ENCODE measurements at regions not wholly inside any gene's neighbourhood (a gene's known extent, or its start where the extent isn't known, plus 50 kb on each side); places are given as distances from the start of the nearest gene placed in this dataset.
"Not testable (repeated sequence)": the region's sequence is repeated elsewhere in the genome, so short reads cannot be mapped to it uniquely, and the experiment has no call there.

- Histone ChIP-seq H3K9me3 (ENCODE audit: control insufficient read depth, insufficient read depth, low read depth, low read length) (no peaks in the 10 kb centered on the region), H3K36me3 (ENCODE audit: control insufficient read depth in 2 of 2, insufficient read depth in 1 of 2, low read length in 2 of 2) (no peaks in the 10 kb centered on the region), H3K27ac (ENCODE audit: extremely low read depth, low read depth, low read length) (no peak overlapping the region), H3K4me1 (ENCODE audit: control insufficient read depth, insufficient read depth, low read length) (no peaks in the 10 kb centered on the region), H3K4me3 (ENCODE audit: low read depth, low read length) (no peak overlapping the region)
- ChIA-PET POLR2A (no interaction called here), CTCF (interaction anchor here (0.6 kb wide), 1 partner anchor 220 kb away, joined by 3 read pairs; no protein-coding TSS in a partner anchor)
- TF ChIP-seq ZEB2 (tag by site-specific recombination; IDR thresholded peaks at IDR 0.05) (no peak), ZSCAN30 (tag by site-specific recombination; IDR thresholded peaks at IDR 0.05) (no peak)
Observed at GRCh38 chr2:177000715-177001072, 211.9 kb upstream of the HNRNPA3 start.

- POLR2A ChIA-PET, result no interaction called here
- CTCF ChIA-PET, result no interaction called here
- Histone ChIP-seq H3K27ac (ENCODE audit: extremely low read depth, low read depth, low read length) (no peak overlapping the region), H3K4me3 (ENCODE audit: low read depth, low read length) (no peak overlapping the region), H3K36me3 (ENCODE audit: control insufficient read depth in 2 of 2, insufficient read depth in 1 of 2, low read length in 2 of 2) (no peaks in the 10 kb centered on the region), H3K9me3 (ENCODE audit: control insufficient read depth, insufficient read depth, low read depth, low read length) (no peaks in the 10 kb centered on the region), H3K4me1 (ENCODE audit: control insufficient read depth, insufficient read depth, low read length) (no peaks in the 10 kb centered on the region)
- TF ChIP-seq ZNF148 (tag by site-specific recombination; IDR thresholded peaks at IDR 0.05; ENCODE audit: borderline replicate concordance) (no peak), ZBTB7A (tag by site-specific recombination; IDR thresholded peaks at IDR 0.05; ENCODE audit: low read depth) (no peak), PRDM1 (tag by site-specific recombination; IDR thresholded peaks at IDR 0.05) (no peak), ZSCAN16 (tag by site-specific recombination; IDR thresholded peaks at IDR 0.05) (no peak), ZBTB17 (tag by site-specific recombination; IDR thresholded peaks at IDR 0.05) (no peak), ZNF416 (tag by site-specific recombination; IDR thresholded peaks at IDR 0.05) (no peak), ZNF132 (tag by site-specific recombination; IDR thresholded peaks at IDR 0.05; ENCODE audit: borderline replicate concordance) (no peak), MEIS1 (CRISPR knock-in tag; IDR thresholded peaks at IDR 0.05; ENCODE audit: borderline replicate concordance) (no peak)
- TF ChIP-seq, protein P1, sequence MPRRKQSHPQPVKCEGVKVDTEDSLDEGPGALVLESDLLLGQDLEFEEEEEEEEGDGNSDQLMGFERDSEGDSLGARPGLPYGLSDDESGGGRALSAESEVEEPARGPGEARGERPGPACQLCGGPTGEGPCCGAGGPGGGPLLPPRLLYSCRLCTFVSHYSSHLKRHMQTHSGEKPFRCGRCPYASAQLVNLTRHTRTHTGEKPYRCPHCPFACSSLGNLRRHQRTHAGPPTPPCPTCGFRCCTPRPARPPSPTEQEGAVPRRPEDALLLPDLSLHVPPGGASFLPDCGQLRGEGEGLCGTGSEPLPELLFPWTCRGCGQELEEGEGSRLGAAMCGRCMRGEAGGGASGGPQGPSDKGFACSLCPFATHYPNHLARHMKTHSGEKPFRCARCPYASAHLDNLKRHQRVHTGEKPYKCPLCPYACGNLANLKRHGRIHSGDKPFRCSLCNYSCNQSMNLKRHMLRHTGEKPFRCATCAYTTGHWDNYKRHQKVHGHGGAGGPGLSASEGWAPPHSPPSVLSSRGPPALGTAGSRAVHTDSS (tag by site-specific recombination; IDR thresholded peaks at IDR 0.05), result no peak
Observed at GRCh38 chr2:177001334-177001733, 211.3 kb upstream of the HNRNPA3 start.

DNA sequence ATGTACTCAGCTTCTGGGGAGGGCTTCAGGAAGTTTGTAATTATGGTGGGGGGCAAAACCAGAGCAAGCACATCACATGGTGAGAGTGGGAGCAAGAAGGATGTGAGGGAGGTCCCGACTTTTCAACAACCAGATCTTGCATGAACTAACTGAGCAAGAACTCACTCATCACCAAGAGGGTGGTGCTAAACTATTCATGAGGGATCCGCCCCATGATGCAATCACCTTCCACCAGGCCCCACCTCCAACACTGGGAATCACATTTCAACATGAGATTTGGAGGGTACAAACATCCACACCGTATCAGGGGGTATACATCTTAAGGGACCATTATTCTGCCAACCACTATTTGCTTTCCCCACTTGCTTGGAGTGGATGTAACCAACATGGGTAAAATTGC is 209.6 kb upstream of the HNRNPA3 start:
- POLR2A ChIA-PET, result no interaction called here
- CTCF ChIA-PET, result no interaction called here
- H3K36me3 ChIP-seq (ENCODE audit: control insufficient read depth in 2 of 2, insufficient read depth in 1 of 2, low read length in 2 of 2), result no peaks in the 10 kb centered on the region

GRCh38 chr2:177007726-177008125 is 204.9 kb upstream of the HNRNPA3 start:
- CTCF ChIA-PET; H3K36me3 ChIP-seq (ENCODE audit: control insufficient read depth in 2 of 2, insufficient read depth in 1 of 2, low read length in 2 of 2); H3K27ac ChIP-seq (ENCODE audit: extremely low read depth, low read depth, low read length); H3K9me3 ChIP-seq (ENCODE audit: control insufficient read depth, insufficient read depth, low read depth, low read length); H3K4me1 ChIP-seq (ENCODE audit: control insufficient read depth, insufficient read depth, low read length); H3K4me3 ChIP-seq (ENCODE audit: low read depth, low read length); POLR2A ChIA-PET: not testable (repeated sequence)

More for the DNA sequence above, 209.6 kb upstream of the HNRNPA3 start:
- H3K4me3 ChIP-seq (ENCODE audit: low read depth, low read length), result no peak overlapping the region
- H3K9me3 ChIP-seq (ENCODE audit: control insufficient read depth, insufficient read depth, low read depth, low read length), result no peaks in the 10 kb centered on the region
- no peaks in the 10 kb centered on the region for H3K4me1 ChIP-seq (ENCODE audit: control insufficient read depth, insufficient read depth, low read length)
- H3K27ac ChIP-seq (ENCODE audit: extremely low read depth, low read depth, low read length), result no peak overlapping the region
- TF ChIP-seq MEIS1 (CRISPR knock-in tag; IDR thresholded peaks at IDR 0.05; ENCODE audit: borderline replicate concordance), result no peak
- peak; percentile 32; the same call in 1 of the 2 replicates for TF ChIP-seq KLF1 (tag by site-specific recombination; IDR thresholded peaks at IDR 0.05)

DNA sequence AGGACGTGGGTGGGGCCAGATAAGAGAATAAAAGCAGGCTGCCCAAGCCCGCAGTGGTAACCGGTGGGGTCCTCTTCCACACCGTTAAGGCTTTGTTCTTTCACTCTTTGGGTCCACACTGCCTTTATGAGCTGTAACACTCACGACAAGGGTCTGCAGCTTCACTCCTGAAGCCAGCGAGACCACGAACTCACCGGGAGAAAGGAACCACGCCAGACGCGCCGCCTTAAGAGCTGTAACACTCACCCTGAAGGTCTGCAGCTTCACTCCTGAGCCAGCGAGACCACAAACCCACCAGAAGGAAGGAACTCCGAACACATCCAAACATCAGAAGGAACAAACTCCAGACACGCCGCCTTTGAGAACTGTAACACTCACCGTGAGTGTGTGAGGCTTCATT is 203.9 kb upstream of the HNRNPA3 start:
- H3K4me3 ChIP-seq (ENCODE audit: low read depth, low read length); POLR2A ChIA-PET; H3K4me1 ChIP-seq (ENCODE audit: control insufficient read depth, insufficient read depth, low read length); H3K36me3 ChIP-seq (ENCODE audit: control insufficient read depth in 2 of 2, insufficient read depth in 1 of 2, low read length in 2 of 2); H3K9me3 ChIP-seq (ENCODE audit: control insufficient read depth, insufficient read depth, low read depth, low read length); H3K27ac ChIP-seq (ENCODE audit: extremely low read depth, low read depth, low read length): not testable (repeated sequence)
- CTCF ChIA-PET, result interaction anchor here (0.6 to 0.7 kb wide), 2 partner anchors 49 to 355 kb away, joined by 3 read pairs; no protein-coding TSS in a partner anchor
